GM19395 (cell line): ENCODE measurements at regions not wholly inside any gene's neighbourhood (a gene's known extent, or its start where the extent isn't known, plus 50 kb on each side); places are given as distances from the start of the nearest gene placed in this dataset.

Source experiments
- ATAC-seq: cut with Tn5 transposase; IDR thresholded peaks from one replicate; pipeline ENCODE4 v1.9.1; 2021; ENCODE audit warnings: mild to moderate bottlenecking, moderate library complexity; ENCODE audit not compliant: unreplicated experiment

DNA sequence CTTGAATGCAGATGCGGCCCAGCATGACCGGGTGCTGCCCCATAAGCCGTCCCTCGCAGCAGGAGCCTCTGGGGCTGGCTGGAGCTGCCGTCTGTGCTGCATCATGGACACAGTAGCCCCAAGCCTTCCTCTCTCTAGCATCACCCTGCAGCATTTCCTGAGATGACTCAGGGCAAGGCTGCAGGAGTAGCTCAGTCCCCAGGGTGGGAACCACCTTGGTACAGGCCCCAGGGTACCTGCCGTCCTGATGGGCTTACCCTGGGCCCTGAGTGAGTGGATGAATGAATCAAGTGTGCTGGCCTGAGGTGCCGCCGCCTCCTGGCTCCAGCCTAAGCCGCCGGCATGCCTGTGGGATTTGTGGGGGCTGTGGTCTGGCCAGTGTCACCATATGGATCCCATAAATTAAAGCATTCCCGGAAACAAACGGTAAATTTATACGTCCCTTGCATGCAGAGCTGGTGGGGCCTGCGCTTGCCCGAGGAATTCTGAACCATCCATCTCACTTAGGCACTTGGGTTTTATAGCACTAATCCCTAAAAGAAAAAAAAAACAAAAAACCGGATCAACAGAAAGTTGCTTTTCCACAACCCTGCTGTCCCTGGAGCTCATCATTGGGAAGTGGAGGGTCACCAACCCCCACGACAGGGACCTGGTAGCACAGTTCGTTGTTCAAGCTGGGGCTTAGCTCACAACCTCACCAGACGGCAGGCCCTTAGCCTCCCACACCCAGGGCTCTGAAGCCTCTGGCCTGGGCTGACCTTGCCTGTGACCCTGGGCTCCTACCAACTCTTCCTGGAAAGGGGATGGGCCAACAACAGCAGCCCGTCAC, 242.6 kb upstream of the CIBAR2 start:
- ATAC-seq = no peak

DNA sequence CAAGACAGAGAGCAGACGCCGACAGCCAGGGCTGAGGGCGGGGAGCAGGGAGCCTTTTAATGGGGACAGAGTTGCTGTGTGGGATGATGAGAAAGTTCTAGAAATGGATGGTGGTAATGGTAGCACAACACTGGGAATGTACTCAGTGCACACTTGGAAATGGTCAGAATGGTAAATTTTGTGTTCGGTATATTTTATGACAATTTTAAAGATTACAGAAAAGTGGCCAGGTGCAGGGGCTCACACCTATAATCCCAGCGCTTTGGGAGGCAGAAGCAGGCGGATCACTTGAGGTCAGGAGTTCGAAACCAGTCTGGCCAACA, 243.2 kb upstream of the CIBAR2 start:
- no peak for ATAC-seq

DNA sequence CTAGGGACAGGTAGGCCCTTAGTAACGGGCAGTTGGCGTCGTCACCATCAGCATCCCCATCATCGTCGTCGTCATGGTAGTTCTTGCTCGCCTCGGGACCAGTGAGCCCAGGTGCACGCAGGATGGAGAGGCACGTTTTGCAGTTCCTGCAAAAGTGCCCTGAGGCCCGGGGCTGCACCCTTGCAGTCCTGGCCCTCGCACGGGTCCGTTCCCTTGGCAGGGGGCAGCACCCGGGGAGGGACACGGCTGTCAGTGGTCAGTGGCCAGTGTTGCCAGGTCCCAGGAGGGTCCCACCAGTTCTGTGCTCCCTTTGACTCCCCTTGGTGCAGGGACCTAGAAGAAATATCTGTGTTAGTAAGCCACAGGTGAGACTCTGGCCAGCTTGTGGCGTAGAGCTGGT, 243.9 kb upstream of the CIBAR2 start:
- no peak for ATAC-seq

DNA sequence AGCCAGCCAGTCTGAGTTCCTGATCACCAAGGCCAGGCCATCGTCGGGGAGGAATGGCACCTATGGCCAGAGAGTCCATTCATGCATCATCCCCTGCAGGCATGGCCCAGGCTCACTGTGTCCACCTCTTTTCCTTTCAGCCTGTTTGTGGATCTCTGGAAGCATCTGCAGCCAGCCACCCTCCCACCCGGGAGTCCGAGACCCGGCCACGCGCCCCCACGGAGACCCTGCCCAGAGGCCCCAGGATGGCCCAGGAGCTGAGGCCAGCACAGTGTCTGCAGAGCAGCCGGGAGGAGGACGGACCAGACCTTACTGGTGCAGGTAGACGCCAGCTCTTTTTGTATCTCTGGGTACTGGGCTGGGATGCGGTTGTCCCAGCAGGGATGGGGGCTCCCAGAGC, 245.1 kb upstream of the CIBAR2 start:
- ATAC-seq = no peak

DNA sequence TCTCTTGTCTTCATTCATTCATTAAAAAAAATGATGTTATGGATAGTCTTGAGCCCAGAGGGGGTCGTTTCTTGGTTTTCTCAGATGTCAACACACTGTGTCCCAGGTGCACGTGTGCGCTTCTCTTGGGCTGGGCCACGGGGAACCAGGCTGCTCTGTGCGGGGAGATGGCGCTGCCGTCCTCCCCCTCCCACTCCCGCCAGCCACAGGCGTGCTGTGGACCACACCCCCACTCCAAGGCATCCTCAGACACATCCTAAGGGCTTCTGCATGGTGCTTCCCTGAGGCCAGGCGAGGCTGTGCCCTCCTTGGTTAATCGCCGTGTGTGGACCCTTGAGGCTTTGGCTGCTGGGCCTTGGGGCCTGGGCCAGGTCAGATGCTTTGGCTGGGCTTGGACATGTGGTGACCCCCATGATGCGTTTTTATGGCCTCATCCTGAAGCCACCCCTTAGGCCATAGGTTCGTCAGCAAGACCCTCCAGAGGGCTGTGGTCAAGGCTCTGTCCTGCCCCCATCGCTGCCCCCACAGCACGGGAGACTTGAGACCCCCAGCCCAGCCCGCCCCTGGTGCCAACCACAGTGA, 245.7 kb upstream of the CIBAR2 start:
- ATAC-seq = no peak

DNA sequence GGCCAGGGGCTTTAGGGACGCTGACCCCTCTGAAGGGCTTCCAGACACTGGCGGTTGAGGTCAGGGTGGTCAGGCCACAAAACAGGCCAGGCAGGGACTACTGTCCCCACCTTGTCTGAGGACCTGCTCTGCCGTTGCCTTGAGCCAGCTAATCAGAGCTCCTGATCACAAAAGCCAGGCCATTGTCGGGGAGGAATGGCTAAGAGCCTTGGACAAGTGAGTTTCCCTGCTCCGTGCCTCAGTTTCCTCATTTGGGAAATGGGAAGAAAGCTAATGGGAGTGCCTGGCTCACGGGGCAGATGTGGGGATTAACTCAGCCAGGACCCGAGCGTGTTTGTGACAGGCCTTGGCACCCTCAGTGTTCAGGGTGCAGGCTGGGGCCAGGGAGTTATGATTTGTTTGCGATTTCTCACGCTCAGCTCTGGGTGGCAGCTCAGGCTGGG, 246.5 kb upstream of the CIBAR2 start:
- no peak for ATAC-seq

DNA sequence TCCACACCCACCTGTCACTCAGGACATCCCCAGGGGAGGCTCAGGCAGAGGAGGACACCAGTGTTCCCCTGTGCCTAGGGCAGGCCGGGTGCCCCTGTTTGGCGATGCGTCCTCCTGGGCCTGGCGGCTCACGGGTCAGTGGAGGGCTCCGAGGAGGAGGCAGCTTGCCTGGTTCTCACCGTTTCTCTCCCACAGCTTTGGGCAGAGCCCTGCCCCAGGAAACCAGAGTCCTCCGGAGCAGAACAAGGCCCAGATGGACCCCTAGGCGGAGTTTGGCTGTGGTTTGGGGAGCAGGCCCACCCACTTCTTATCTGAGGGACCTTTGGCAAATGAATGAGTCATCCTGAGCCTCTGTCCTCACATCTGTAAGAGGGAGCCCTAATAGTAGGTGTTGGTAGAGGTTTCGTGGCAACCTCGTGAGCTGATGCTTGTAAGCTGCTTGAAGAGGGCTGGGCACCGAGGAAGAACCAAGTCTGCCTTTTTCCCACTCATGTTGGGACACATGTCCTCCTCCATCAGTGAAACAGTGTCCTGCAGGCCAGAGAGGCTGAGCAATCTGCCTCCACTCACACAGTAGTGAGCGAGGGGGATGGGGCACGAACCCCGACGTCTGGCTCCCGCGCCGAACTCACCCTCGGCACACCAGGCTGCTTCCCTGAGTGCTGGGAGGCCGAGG, 247.0 kb upstream of the CIBAR2 start:
- no peak for ATAC-seq

DNA sequence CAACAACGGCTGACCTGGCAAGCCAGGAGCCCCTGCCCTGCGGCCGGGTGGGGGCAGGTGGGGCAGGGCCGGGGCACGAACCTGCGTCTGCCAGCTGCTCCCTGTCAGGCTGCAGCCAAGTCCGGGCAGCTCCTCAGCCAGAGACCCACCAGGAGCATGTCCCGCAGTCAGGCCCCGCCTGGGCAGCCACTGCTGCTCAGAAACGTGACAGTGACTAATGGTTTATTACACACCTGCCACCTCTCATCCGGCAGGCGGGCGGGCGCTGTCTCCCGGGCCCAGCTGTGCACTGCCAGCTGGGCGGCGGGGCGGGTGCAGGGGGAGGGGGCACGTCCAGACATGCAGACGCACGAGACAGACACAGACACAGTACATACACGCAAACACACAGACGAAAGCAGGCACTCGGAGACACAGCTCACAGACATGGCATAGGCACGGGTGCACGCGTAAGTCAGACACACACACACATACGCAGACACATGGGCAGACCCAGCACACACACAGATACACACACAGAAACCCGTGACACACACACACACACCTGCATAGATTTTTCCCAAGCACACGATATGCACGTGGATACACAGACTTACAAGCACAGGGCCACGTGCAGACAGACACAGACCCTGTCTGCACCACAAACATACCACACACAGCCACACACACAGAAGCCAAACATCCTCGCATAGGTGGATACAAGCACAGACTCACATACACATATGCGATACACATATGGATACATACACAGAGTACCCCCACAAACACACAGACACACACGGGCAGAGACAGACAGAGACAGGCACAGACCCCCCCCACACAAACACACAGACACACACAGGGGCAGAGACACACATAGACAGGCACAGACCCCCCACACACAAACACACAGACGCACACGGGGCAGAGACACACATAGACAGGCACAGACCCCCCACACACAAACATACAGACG, 248.3 kb upstream of the CIBAR2 start:
- ATAC-seq = no peak

DNA sequence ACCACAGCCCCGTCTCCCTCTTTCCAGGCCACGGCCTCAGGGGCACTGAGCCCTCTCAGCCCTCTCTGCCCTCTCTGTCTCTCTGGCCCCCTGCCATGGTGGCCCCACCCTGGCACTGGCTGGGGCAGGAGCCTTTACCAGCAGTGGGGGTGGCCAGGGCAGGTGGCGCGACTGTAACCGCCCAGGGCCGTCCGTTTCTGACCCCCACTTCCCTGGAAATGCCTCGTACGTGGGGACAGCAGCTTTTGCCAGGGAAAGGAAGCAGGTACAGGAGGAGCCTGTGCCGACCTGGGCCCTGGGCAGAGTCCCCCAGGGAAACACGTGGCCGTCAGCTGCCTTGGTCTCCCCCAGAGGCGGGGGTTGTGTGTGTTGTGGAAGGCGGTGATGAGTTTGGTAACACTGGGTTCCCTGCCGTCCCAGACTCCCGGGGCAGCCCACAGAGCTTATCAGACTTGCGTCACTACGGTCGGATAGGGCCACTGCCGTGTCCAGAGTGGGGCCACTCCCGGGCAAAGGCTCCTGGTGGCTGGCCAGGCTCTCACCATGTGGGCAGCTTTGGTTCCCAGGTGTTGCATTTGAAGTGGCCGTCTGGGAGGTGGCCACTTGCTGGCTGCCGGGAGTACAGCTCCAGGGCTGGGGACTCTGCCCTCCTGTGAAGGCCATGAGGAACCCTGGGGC, 249.3 kb upstream of the CIBAR2 start:
- no peak for ATAC-seq

DNA sequence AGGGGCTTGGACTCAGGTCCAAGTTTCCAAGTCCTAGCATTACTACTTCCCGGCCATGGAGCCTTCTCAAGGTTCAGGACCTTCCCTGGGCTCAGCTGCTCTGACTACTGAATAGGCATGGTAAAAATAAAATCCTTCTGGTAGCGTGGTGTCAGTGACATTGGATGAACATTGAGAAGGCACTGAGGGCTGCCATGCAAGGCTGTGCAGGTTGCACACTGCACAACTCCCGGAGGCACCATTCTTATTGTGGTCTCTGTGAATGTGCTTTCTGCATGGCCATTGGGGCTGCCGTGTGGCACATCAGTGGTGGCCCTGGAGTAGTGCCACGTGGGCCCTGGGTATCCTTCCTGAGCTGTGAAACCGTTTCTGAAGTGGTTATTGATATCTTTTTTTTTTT, 250.2 kb upstream of the CIBAR2 start:
- ATAC-seq = no peak

DNA sequence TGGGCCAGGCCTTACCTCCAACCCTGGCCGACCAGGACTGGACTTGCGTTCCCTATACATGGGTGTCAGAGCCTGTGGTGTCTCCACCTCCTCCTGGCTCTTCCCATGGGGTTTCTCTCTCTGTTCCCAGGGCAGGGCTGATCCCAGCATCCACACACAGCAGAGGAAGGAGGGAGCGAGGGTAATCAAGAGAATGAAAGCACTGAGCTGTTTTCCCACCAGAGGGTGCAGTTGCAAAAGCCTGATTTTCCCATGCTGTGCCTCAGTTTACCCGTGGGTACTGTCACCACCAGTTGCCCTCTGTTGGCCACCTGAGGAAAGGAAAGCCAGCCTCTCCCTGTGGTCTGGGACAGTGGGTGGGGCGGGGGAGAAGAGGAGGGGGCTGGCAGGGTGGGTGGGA, 249.7 kb upstream of the GSE1 start:
- no peak for ATAC-seq

DNA sequence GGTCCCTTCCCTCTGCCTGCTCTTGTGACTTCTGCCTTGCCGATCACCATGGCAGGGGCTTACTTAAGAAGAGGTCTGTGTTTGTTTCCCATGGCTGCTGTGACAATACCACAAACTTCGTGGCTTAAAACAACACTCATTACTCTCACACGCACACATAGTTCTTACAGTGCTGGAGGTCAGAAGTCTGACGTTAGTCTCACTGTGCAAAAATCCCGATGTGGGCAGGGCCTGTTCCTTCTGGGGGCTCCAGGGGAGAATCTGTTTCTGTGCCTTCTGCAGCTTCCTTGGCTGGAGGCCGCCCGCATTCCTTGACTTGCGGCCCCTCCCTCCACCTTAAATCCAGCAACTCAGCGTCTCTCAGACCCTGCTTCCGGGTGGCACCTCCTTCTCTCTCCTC, 249.2 kb upstream of the GSE1 start:
- no peak for ATAC-seq

DNA sequence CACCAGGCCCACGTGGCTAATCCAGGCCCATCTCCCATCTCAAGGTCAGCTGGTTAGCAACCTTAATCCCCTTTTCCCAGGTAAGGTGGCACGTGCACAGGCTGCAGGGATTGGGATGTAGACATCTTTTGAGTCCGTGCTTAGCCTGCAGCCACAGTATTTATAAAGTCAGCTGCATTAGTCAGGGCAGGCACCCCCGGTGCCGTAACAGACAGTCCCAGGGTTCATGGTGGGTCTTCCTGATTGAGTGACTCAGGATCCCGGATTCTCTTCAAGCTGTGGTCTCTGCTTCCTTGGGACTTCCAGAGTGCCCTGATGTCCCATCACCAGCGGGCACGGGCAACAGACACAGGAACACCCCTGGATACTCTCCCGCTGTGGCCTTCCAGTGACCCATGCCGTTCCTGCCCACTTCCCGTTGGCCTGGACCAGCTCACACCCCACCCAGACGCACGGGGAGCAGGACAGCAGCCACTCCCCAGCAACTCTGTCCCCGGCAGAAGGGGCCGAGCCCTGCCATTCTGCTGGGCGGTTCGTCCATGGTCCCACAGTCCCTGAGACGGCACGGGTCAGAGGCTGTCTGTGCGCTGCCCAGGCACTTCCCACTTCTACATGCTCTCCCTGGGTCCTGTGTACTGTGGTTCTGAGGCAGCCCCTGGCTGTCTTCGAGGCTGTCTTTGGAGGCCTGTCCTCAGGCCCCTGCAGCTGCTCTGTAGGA, 248.6 kb upstream of the GSE1 start:
- no peak for ATAC-seq

DNA sequence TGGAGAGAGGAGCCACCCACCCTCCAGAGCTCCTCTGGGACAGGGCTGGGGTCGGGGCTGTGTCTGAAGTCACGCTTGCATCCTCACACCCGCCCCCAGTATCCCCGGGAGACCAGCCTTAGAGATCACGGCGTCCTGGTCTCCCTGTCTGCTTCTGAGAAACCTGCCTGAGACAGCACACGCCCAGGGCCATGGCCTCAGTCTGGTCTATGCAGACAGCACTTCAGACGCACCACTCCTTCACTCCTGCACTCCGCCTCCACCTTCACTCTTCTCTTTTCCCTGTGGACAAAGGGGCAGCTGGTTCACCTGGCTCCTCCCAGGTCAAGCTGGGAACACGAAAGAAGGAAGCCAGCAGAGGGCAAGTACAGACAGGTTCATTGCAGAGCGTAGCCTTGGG, 248.0 kb upstream of the GSE1 start:
- ATAC-seq = no peak

DNA sequence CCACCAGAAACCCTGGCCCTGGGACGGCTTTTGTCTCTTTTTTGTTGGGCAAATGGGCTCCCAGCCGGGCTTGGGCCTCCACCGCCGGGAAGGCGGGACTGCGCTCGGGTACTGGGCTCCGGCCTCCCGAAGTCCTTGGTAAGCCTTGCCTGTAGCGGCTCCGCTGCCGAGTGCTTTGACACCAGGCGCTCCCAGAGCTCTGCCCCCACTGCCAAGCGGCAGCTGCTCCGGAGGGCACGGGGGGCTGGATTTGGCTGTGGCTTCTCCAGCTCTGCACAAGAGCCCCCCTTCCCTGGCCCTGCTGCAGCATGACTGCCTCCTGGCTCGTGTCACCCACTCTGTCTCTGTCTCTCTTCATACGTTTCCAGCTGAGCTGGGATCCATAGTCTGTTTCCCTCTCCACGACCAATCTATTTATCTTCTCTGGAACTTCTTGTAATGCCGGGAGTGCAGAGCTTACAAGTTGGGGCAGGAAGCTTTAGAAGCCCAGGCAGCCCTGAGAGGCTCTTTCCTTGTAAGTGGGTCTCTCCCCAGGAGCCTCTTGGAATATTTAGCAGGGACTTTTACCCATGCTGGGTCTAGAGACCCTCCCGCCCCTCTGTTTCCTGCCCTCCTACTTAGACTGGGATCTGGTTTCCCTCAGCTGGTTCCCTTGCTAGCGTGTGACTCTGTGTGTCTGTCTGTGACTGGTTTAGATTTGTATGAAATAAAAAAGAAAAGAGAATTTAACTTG, 246.9 kb upstream of the GSE1 start:
- ATAC-seq = no peak

DNA sequence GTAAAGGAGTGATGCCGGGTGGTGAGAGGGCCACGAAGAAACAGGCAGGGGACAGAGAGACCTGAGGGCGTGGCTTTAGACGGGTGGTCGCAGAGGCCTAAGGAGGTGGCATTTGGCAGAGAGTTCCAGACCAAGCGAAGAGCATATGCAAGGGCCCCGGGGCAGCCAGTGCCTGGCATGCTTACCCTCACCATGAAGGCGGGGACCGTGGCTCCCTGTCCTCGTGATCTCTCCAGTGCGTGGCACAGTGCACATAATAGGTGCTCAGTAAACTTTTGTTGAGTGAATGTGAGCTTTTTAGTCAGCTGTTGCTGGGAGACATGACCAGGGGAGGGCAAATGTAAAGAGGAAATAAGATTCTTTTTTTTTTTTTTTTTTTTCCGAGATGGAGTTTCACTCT, 245.6 kb upstream of the GSE1 start:
- ATAC-seq = no peak

DNA sequence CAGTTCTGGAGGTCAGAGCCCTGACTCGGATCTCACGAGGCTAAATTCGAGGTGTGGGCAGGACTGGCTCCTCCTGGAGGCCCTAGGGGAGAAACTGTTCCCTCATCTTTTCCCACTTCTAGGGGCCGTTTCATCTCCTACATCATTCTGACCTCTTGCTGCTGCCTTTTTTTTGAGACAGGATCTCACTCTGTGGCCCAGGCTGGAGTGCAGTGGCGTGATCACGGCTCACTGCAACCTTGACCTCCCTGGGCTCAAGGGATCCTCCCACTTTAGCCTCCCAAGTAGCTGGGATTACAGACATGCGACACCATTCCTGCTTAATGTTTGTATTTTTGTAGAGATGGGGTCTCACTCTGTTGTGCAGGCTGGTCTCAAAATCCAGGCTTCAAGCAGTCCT, 244.1 kb upstream of the GSE1 start:
- ATAC-seq = no peak

DNA sequence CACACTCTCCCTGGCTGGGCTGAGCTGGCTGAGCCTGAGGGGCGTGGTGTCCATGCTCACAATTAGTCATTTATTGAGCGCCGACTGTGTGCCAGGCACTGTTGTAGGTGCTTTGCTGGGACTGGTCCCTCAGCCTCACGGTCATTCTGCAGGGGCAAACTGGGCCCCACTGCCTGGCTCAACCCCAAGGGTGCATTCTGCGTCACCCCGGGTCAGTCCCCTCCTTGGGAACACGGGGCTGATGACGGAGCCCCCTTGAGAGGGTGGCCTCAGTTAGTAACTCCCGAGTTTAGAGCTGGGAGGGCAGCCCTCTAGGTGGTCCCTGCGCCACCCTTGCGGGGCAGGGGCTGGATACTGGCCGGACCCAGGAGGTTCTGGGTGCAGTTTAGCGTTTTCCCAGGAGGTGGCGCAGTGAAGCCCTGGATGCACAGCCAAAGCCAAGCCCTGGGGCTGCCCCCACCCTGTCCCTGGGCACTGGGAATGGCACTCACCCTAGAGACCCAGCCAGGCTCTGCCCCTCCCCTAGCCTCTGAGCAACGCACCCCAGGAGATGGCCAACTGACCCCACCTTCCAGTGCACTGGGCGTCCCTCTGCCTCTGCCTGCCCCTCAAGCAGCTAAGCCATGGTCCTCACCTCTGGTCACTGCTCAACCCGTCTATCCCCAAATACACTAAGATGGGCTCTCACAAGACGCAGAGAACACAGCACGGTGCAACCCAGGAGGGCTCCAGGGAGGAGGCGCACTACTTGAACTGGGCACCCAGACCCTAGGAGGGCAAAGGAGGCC, 243.2 kb upstream of the GSE1 start:
- no peak for ATAC-seq

DNA sequence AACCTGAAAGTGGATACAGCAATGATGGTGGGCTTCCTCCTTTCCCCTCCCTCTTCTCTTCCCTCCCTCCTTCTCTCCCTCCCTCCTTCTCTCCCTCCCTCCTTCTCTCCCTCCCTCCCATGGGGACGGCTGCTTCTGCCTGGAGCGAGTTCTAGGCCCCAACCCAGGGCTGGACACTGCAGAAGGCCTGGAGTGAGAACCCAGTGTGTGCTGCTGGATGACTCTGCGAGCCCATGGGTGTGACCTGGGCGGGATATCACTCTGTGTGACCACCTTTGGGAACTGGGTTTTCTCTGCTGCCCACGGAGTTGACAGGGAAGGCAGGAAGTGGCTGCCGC, 242.6 kb upstream of the GSE1 start:
- ATAC-seq = no peak
